Stomach (tissue), 8 donors: ENCODE measurements at regions not wholly inside any gene's neighbourhood (a gene's known extent, or its start where the extent isn't known, plus 50 kb on each side); places are given as distances from the start of the nearest gene placed in this dataset.

Source experiments
- DNase-seq, 2 donors: peaks; one replicate each; pipeline versions ENCODE4 v3.0.0 to v3.0.0-alpha.2; 2013 to 2019
- H3K27ac ChIP-seq, 5 donors: fragments of 200-600 bp in 4 of 5; sonication (generic) in 4 of 5; one replicate each; pipeline ENCODE4 v1.5.1; 2013 to 2019; ENCODE audit warnings: mild to moderate bottlenecking in 1 of 5, moderate library complexity in 1 of 5
- H3K27me3 ChIP-seq, 3 donors: fragments of 200-600 bp; sonication (generic); one replicate each; pipeline ENCODE4 v1.5.1; 2017 to 2019; ENCODE audit warnings: mixed run types in 1 of 3
- H3K36me3 ChIP-seq, 4 donors: fragments of 200-600 bp; sonication (generic); 1 replicate in 3 of 4; 2 replicates in 1 of 4; pipeline ENCODE4 v1.5.1; 2016 to 2019
- H3K4me1 ChIP-seq, 4 donors: fragments of 200-600 bp; sonication (generic); one replicate each; pipeline ENCODE4 v1.5.1; 2016 to 2019
- H3K4me3 ChIP-seq, 4 donors: fragments of 200-600 bp; sonication (generic) in 3 of 4; one replicate each; pipeline ENCODE4 v1.5.1; 2016 to 2019; ENCODE audit warnings: mild to moderate bottlenecking in 1 of 4
- H3K9me3 ChIP-seq, 4 donors: fragments of 200-600 bp; sonication (generic); one replicate each; pipeline ENCODE4 v1.5.1; 2016 to 2019
- CTCF ChIP-seq, 7 experiments: fragments of 450-650 bp in 4 of 7; fragments of 200-600 bp in 3 of 7; sonication (generic) in 3 of 7; IDR thresholded peaks; one replicate each; pipeline ENCODE4 v1.5.1; 2016 to 2019; ENCODE audit warnings: antibody characterized with exemption in 7 of 7, control low read depth in 2 of 7, mild to moderate bottlenecking in 1 of 7
- EP300 ChIP-seq: sonication (generic); formaldehyde crosslinking; IDR thresholded peaks from one replicate; pipeline ENCODE4 v1.6.1; 2017; ENCODE audit warnings: antibody characterized with exemption
- POLR2A ChIP-seq, 4 donors: fragments of 450-650 bp; IDR thresholded peaks; one replicate each; pipeline ENCODE4 v1.6.1; 2016; ENCODE audit warnings: antibody characterized with exemption in 4 of 4, control low read depth in 2 of 4, mild to moderate bottlenecking in 1 of 4, moderate library complexity in 1 of 4
- POLR2AphosphoS5 ChIP-seq, 3 donors: sonication (generic); formaldehyde crosslinking; IDR thresholded peaks; one replicate each; pipeline ENCODE4 v1.6.1; 2016; ENCODE audit warnings: antibody characterized with exemption in 3 of 3
- WGBS, 5 donors: extraction: QIAGEN DNeasy Blood & Tissue Kit in 3 of 5; methylation state at CpG; one replicate each; pipeline versions ENCODE4 v1.1.5 to v1.1.7; 2013 to 2018; 5-methylcytosine and 5-hydroxymethylcytosine counted together
- intact Hi-C: fragments of 100-400 bp; cut with DNase I; formaldehyde crosslinking; loops from one replicate; pipeline ENCODE4 v1.15.1; 2023; ENCODE audit warnings: low total_unique reads
- donor health status: healthy with polysubstance abuse.
- donor health status: Bipolar disorder and iron deficiency.
- donor health status: healthy.

DNA sequence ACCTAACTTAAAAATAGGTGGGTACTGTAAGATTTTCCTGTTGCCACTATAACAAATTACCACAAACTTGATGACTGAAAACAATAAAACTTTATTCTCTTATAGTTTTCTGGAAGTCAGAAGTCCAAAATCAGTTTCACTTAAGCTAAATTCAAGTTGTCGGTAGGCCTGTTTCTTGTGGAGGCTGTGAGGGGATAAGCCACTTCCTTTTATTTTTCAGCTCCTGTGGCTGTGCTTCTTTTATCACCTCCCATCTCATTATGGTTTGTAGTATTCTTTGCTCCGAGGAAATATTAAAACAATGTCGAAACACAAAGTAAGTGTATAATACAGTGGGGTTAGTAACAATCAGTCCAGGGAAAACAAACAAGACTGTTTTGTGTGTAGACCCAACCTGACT lies 610.5 kb upstream of the TECRL start:
- Histone ChIP-seq H3K4me1 (no peaks in the 10 kb centered on the region), H3K9me3 (no peaks in the 10 kb centered on the region), H3K36me3 (no peaks in the 10 kb centered on the region), H3K27ac (no peak overlapping the region), H3K27me3 (no peaks in the 10 kb centered on the region), H3K4me3 (no peak overlapping the region)
- TF ChIP-seq POLR2AphosphoS5 (IDR thresholded peaks at IDR 0.05), result no peak
- TF ChIP-seq EP300, result no peak
- TF ChIP-seq CTCF (IDR thresholded peaks at IDR 0.05), result no peak
- TF ChIP-seq POLR2A (IDR thresholded peaks at IDR 0.05), result no peak
- intact Hi-C loops, result no loop called here
- no peak for DNase-seq
- 48 to 64% (median 58%) methylated on average over 3 of the region's 3 CpGs for WGBS, 5 donors

DNA sequence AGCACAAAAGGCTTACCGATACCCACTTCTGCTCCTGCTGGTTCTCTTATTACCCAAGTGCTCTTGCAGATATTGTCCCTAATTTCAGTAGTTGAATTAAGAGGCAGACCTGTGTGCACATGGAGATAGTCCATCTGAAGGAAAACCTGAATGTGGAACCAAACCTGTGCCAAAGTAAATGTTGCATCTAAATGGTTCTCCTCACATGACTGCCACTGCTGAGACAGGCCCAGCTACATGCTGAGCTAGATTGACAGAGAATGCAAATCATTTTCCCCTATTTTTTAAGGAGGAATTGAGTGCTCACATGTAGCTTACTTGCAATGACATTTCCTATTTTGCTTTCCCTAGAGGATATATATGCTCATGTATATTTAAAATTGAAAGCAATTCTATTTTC lies 609.1 kb upstream of the TECRL start:
- Histone ChIP-seq H3K27ac (no peak overlapping the region), H3K4me3 (no peak overlapping the region), H3K9me3 (no peaks in the 10 kb centered on the region), H3K4me1 (no peaks in the 10 kb centered on the region), H3K27me3 (no peaks in the 10 kb centered on the region), H3K36me3 (no peaks in the 10 kb centered on the region)
- no peak for TF ChIP-seq POLR2AphosphoS5 (IDR thresholded peaks at IDR 0.05)
- no peak for TF ChIP-seq CTCF (IDR thresholded peaks at IDR 0.05)
- no peak for TF ChIP-seq EP300
- TF ChIP-seq POLR2A (IDR thresholded peaks at IDR 0.05), result no peak
- intact Hi-C loops, result no loop called here
- WGBS, 5 donors, result 74 to 92% (median 83%) methylated on average over 1 of the region's 1 CpG
- DNase-seq, result no peak

- TF ChIP-seq EP300 (no peak), POLR2AphosphoS5 (IDR thresholded peaks at IDR 0.05) (no peak), POLR2A (IDR thresholded peaks at IDR 0.05) (no peak), CTCF (IDR thresholded peaks at IDR 0.05) (no peak)
- Histone ChIP-seq H3K4me3 (no peak overlapping the region), H3K4me1 (no peaks in the 10 kb centered on the region), H3K27ac (no peak overlapping the region), H3K9me3 (no peaks in the 10 kb centered on the region), H3K27me3 (no peaks in the 10 kb centered on the region), H3K36me3 (no peaks in the 10 kb centered on the region)
- intact Hi-C loops, result no loop called here
- no peak for DNase-seq
- 73 to 83% (median 77%) methylated on average over 4 of the region's 4 CpGs for WGBS, 5 donors
Measured at GRCh38 chr4:65014078-65014477, 604.8 kb upstream of the TECRL start.

DNA sequence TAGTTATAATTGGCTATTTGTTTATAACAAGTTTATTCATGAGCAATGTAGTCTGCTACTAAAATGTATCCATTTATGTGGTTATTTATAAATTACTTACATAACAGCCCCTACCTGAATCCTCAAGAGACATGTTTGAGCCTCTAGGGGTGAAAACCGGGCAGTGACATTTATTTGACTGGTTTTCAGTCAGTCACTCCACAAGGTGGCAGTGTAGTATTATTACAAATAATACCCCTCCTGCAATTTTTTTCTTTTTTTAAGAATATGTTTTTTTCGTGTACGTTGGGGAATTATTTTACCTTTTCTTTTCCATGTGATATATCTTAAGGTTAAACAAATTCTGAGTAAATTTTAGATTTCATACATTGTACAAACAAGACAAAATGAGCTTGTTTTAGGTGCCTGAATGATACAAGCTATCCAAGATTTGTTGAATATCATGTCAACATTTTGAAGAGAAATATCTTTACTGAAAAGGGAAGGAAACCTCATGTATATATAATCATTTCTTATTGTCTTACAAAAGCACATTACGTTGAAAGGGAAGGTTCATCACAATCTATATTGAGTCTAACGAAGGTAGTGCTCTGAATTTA lies 598.7 kb upstream of the TECRL start:
- TF ChIP-seq POLR2AphosphoS5 (IDR thresholded peaks at IDR 0.05) (no peak), CTCF (IDR thresholded peaks at IDR 0.05) (peak in 5 of 7 experiments; percentile 9 to 37 (median 32))

More for the DNA sequence above, 598.7 kb upstream of the TECRL start:
- H3K9me3 ChIP-seq, result no peaks in the 10 kb centered on the region
- no peak overlapping the region for H3K4me3 ChIP-seq
- H3K27ac ChIP-seq, result no peak overlapping the region
- no peaks in the 10 kb centered on the region for H3K27me3 ChIP-seq
- no peaks in the 10 kb centered on the region for H3K36me3 ChIP-seq
- no peaks in the 10 kb centered on the region for H3K4me1 ChIP-seq
- peak in 1 of 2 donors; percentile 58 for DNase-seq
- WGBS, 5 donors, result 34 to 36% (median 35%) methylated on average over 5 of the region's 5 CpGs
- intact Hi-C loops, result no loop called here
